ENCODE measurements at regions not wholly inside any gene's neighbourhood (a gene's known extent, or its start where the extent isn't known, plus 50 kb on each side); places are given as distances from the start of the nearest gene placed in this dataset.

- ChIA-PET POLR2A (interaction anchor here (1.4 kb wide), 1 partner anchor 91 kb away, joined by 3 read pairs; no protein-coding TSS in a partner anchor), CTCF (no interaction called here)
- DNase-seq (ENCODE audit: extremely low spot score) = no peak
- TF ChIP-seq NFRKB (IDR thresholded peaks at IDR 0.05) (no peak), L3MBTL2 (conservative IDR thresholded peaks at IDR 0.05) (no peak), TARDBP (IDR thresholded peaks at IDR 0.05) (no peak), BHLHE40 (IDR thresholded peaks at IDR 0.05; ENCODE audit: borderline replicate concordance) (no peak), LEF1 (IDR thresholded peaks at IDR 0.05; ENCODE audit: borderline replicate concordance) (no peak)
These were observed 91.7 kb downstream of the RHOU start for GRCh38 chr1:228827019-228827418.

DNA sequence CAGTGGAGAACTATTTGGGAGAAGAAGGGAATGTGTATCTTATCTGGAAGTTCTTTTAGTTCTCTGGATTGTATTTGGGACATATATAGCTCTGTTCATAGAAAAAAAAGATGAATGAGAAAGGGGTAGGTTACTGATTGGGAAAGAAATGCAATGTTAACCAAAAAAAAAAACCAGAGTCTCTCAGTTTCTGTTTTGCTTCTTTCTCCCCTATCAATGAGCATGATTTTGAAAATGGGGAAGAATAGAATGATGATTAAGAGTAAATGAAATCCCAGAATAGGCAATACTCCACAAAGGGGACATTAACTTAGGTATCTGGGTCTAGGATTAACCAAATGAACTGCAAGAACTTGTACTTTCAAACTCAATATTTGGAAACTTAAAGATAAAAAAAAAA is 92.9 kb downstream of the RHOU start:
- DNase-seq (ENCODE audit: extremely low spot score) = no peak
- ChIA-PET CTCF (no interaction called here), POLR2A (no interaction called here)
- TF ChIP-seq TARDBP (IDR thresholded peaks at IDR 0.05) (no peak), BHLHE40 (IDR thresholded peaks at IDR 0.05; ENCODE audit: borderline replicate concordance) (no peak), ELF4 (IDR thresholded peaks at IDR 0.05) (no peak), FOXA1 (IDR thresholded peaks at IDR 0.05) (no peak), PKNOX1 (IDR thresholded peaks at IDR 0.05) (no peak), SP1 (IDR thresholded peaks at IDR 0.05) (no peak), HDGF (IDR thresholded peaks at IDR 0.05; ENCODE audit: borderline replicate concordance) (no peak), ZNF384 (IDR thresholded peaks at IDR 0.05) (no peak), FOXK2 (IDR thresholded peaks at IDR 0.05) (no peak), FOXM1 (IDR thresholded peaks at IDR 0.05; ENCODE audit: borderline replicate concordance) (no peak), LEF1 (IDR thresholded peaks at IDR 0.05; ENCODE audit: borderline replicate concordance) (no peak), ARNT (IDR thresholded peaks at IDR 0.05) (no peak), CTBP1 (IDR thresholded peaks at IDR 0.05; ENCODE audit: borderline replicate concordance) (no peak), L3MBTL2 (conservative IDR thresholded peaks at IDR 0.05) (no peak), SUZ12 (IDR thresholded peaks at IDR 0.05) (no peak), NFRKB (IDR thresholded peaks at IDR 0.05) (no peak)

GRCh38 chr1:228830185-228830953 is 95.1 kb downstream of the RHOU start:
- DNase-seq (ENCODE audit: extremely low spot score) = no peak
- ChIA-PET POLR2A (interaction anchor here (0.8 to 1.4 kb wide), 3 partner anchors 12 to 49 kb away, joined by 3 read pairs; no protein-coding TSS in a partner anchor), CTCF (interaction anchor here (0.8 kb wide), 1 partner anchor 11 kb away, joined by 3 read pairs; no protein-coding TSS in a partner anchor)
- TF ChIP-seq ELF4 (IDR thresholded peaks at IDR 0.05) (no peak), HDGF (IDR thresholded peaks at IDR 0.05; ENCODE audit: borderline replicate concordance) (0 out of 2 replicates have a peak, but pooled peaks have one; percentile 33)

- TF ChIP-seq ELF4 (IDR thresholded peaks at IDR 0.05) (no peak), PKNOX1 (IDR thresholded peaks at IDR 0.05) (no peak), TARDBP (IDR thresholded peaks at IDR 0.05) (no peak), NFRKB (IDR thresholded peaks at IDR 0.05) (no peak), LEF1 (IDR thresholded peaks at IDR 0.05; ENCODE audit: borderline replicate concordance) (no peak), HDGF (IDR thresholded peaks at IDR 0.05; ENCODE audit: borderline replicate concordance) (no peak), SUZ12 (IDR thresholded peaks at IDR 0.05) (no peak), CTBP1 (IDR thresholded peaks at IDR 0.05; ENCODE audit: borderline replicate concordance) (no peak), FOXA1 (IDR thresholded peaks at IDR 0.05) (no peak), L3MBTL2 (conservative IDR thresholded peaks at IDR 0.05) (no peak; the same call in 1 of the 2 replicates), BHLHE40 (IDR thresholded peaks at IDR 0.05; ENCODE audit: borderline replicate concordance) (no peak), SP1 (IDR thresholded peaks at IDR 0.05) (no peak), FOXK2 (IDR thresholded peaks at IDR 0.05) (no peak), FOXM1 (IDR thresholded peaks at IDR 0.05; ENCODE audit: borderline replicate concordance) (no peak)
- no peak for DNase-seq (ENCODE audit: extremely low spot score)
- CTCF ChIA-PET = interaction anchor here (0.5 to 0.8 kb wide), 2 partner anchors 11 to 628 kb away, joined by 3 read pairs; no protein-coding TSS in a partner anchor
- POLR2A ChIA-PET = interaction anchor here (0.8 to 1.4 kb wide), 3 partner anchors 11 to 50 kb away, joined by 3 read pairs; no protein-coding TSS in a partner anchor
These were observed 95.7 kb downstream of the RHOU start for GRCh38 chr1:228830954-228831481.

DNA sequence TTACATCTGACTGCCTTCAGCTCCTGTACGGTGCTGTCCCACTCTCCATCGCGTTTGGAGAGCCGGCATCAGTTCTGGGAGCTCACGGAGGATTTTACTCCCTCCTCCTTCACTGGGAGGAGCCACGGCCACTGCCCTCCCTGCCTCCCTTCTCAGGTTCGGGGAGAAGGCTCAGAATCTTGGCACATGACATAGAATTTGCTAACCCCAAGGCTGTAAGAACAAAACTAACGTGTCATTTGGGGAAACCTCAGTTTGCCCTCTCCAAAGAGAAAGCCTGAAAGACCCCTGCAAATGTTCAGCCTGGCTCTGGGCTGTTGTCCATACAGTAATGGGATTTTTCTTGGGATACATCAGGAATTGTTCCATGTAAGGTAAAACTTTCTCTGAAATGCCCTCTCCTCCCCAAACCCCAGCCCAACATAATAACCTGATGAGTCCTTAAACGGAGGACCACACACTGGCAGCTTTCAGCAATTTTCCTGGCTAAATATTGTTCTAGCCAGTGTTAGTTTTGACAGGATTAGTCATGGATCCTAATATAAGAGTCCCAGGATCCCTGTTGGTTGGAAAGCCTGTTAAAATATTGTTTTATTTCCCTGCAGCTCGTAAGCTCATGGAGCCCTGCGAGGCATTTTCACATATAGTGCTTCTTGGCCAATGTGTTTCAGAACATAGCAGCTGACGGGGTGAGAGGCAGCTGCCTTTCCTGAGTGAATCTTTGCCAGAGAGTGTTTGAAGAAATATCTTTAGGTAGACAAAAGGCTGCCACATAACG is 98.8 kb downstream of the RHOU start:
- no peak for TF ChIP-seq HDGF (IDR thresholded peaks at IDR 0.05; ENCODE audit: borderline replicate concordance)
- TF ChIP-seq TARDBP (IDR thresholded peaks at IDR 0.05) = no peak
- TF ChIP-seq BHLHE40 (IDR thresholded peaks at IDR 0.05; ENCODE audit: borderline replicate concordance) = no peak
- TF ChIP-seq SUZ12 (IDR thresholded peaks at IDR 0.05) = no peak
- no peak for TF ChIP-seq FOXK2 (IDR thresholded peaks at IDR 0.05)
- no peak for TF ChIP-seq L3MBTL2 (conservative IDR thresholded peaks at IDR 0.05)
- TF ChIP-seq CTBP1 (IDR thresholded peaks at IDR 0.05; ENCODE audit: borderline replicate concordance) = no peak
- TF ChIP-seq FOXA1 (IDR thresholded peaks at IDR 0.05) = no peak
- no peak for TF ChIP-seq LEF1 (IDR thresholded peaks at IDR 0.05; ENCODE audit: borderline replicate concordance)
- TF ChIP-seq SP1 (IDR thresholded peaks at IDR 0.05) = no peak
- no peak for TF ChIP-seq PKNOX1 (IDR thresholded peaks at IDR 0.05)
- TF ChIP-seq NFRKB (IDR thresholded peaks at IDR 0.05) = no peak
- no peak for TF ChIP-seq ELF4 (IDR thresholded peaks at IDR 0.05)
- no peak for DNase-seq (ENCODE audit: extremely low spot score)
- ChIA-PET POLR2A (interaction anchor here (1.5 kb wide), 1 partner anchor 8 kb away, joined by 5 read pairs; no protein-coding TSS in a partner anchor), CTCF (interaction anchor here (0.7 kb wide), 1 partner anchor 27 kb away, joined by 3 read pairs; no protein-coding TSS in a partner anchor)
